GM23338 (cell line): ENCODE measurements at regions not wholly inside any gene's neighbourhood (a gene's known extent, or its start where the extent isn't known, plus 50 kb on each side); places are given as distances from the start of the nearest gene placed in this dataset.

Experiments used
- ATAC-seq: fragments of 200-7000 bp; cut with Tn5 transposase; 3 replicates; pipeline ENCODE4 v1.9.1; 2020
- DNase-seq: peaks from one replicate; pipeline ENCODE4 v3.0.0-alpha.2; 2015; ENCODE audit warnings: low spot score
- H2AFZ ChIP-seq: fragments of 200-600 bp; sonication (generic); 2 replicates; pipeline ENCODE4 v1.8.0; 2016; ENCODE audit warnings: antibody characterized with exemption, mild to moderate bottlenecking, moderate library complexity
- H3F3A ChIP-seq: fragments of 200-600 bp; sonication (generic); replicated peaks from 2 replicates; pipeline ENCODE4 v1.8.0; 2017; ENCODE audit warnings: antibody characterized with exemption, mixed run types, low read depth
- H3K27ac ChIP-seq: fragments of 200-600 bp; sonication (generic); 2 replicates; pipeline ENCODE4 v1.6.1; 2016; ENCODE audit warnings: low read depth
- H3K27me3 ChIP-seq: fragments of 200-600 bp; sonication (generic); 2 replicates; pipeline ENCODE4 v1.8.0; 2016; ENCODE audit warnings: mild to moderate bottlenecking, mixed run types, moderate library complexity; ENCODE audit not compliant: insufficient read depth
- H3K36me3 ChIP-seq: fragments of 200-600 bp; sonication (generic); 2 replicates; pipeline ENCODE4 v1.8.0; 2016; ENCODE audit warnings: mild to moderate bottlenecking; ENCODE audit not compliant: insufficient read depth
- H3K4me1 ChIP-seq: fragments of 200-600 bp; sonication (generic); 2 replicates; pipeline ENCODE4 v1.8.0; 2016; ENCODE audit warnings: mild to moderate bottlenecking, moderate library complexity; ENCODE audit not compliant: insufficient read depth
- H3K4me2 ChIP-seq: fragments of 200-600 bp; sonication (generic); 2 replicates; pipeline ENCODE4 v1.7.1; 2017; ENCODE audit warnings: mixed run types
- H3K4me3 ChIP-seq: fragments of 200-600 bp; sonication (generic); 2 replicates; pipeline ENCODE4 v1.6.1; 2016; ENCODE audit warnings: mixed run types
- H3K79me2 ChIP-seq: fragments of 200-600 bp; sonication (generic); replicated peaks from 2 replicates; pipeline ENCODE4 v1.8.0; 2017; ENCODE audit warnings: mild to moderate bottlenecking; ENCODE audit not compliant: insufficient read depth
- H3K9me2 ChIP-seq: fragments of 200-600 bp; sonication (generic); 2 replicates; pipeline ENCODE4 v1.8.0; 2017; ENCODE audit not compliant: insufficient read depth
- H4K20me1 ChIP-seq: fragments of 200-600 bp; sonication (generic); replicated peaks from 2 replicates; pipeline ENCODE4 v1.8.0; 2017; ENCODE audit warnings: mild to moderate bottlenecking; ENCODE audit not compliant: insufficient read depth
- H3K27ac Mint-ChIP-seq: 2 replicates; pipeline ENCODE4 v1.8.0; 2020; ENCODE audit warnings: inconsistent platforms, mild to moderate bottlenecking, moderate library complexity, mixed read lengths
- H3K27me3 Mint-ChIP-seq: 3 replicates; pipeline ENCODE4 v1.8.0; 2022; ENCODE audit warnings: low read depth, mild to moderate bottlenecking, moderate library complexity, mixed read lengths, inconsistent platforms; ENCODE audit not compliant: insufficient read depth, poor library complexity
- H3K36me3 Mint-ChIP-seq: 3 replicates; pipeline ENCODE4 v1.8.0; 2021; ENCODE audit warnings: low read depth, mild to moderate bottlenecking, inconsistent platforms, moderate library complexity, mixed read lengths
- H3K4me1 Mint-ChIP-seq: 3 replicates; pipeline ENCODE4 v1.8.0; 2020; ENCODE audit warnings: mild to moderate bottlenecking, inconsistent platforms, mixed read lengths
- H3K4me3 Mint-ChIP-seq: 3 replicates; pipeline ENCODE4 v1.8.0; 2021; ENCODE audit warnings: moderate library complexity, mild to moderate bottlenecking, inconsistent platforms, mixed read lengths
- H3K9me3 Mint-ChIP-seq: 3 replicates; pipeline ENCODE4 v1.8.0; 2020; ENCODE audit warnings: moderate library complexity, mild to moderate bottlenecking, inconsistent platforms, mixed read lengths
- CREB1 ChIP-seq: fragments of 250-450 bp; sonication (Bioruptor Pico); IDR thresholded peaks from 2 replicates; pipeline ENCODE4 v1.5.0; 2020; ENCODE audit warnings: low read depth, mild to moderate bottlenecking, moderate library complexity
- ETS1 ChIP-seq: IDR thresholded peaks from 2 replicates; pipeline ENCODE4 v1.6.1; 2016; ENCODE audit warnings: antibody characterized with exemption
- JUNB ChIP-seq: IDR thresholded peaks from one replicate; pipeline ENCODE4 v1.6.1; 2016; ENCODE audit warnings: antibody characterized with exemption; ENCODE audit not compliant: unreplicated experiment
- ZNF462 ChIP-seq: fragments of 250-450 bp; sonication (Bioruptor Pico); IDR thresholded peaks from 2 replicates; pipeline ENCODE4 v1.5.0; 2020; ENCODE audit warnings: mild to moderate bottlenecking, moderate library complexity

- no peak for TF ChIP-seq ZNF462 (CRISPR knock-in tag)
Observed at GRCh38 chr17:68782789-68783188, 172.4 kb downstream of the ABCA8 start (continued).

GRCh38 chr17:68780596-68780995 is 174.6 kb downstream of the ABCA8 start:
- H3K36me3 Mint-ChIP-seq: no peaks in the 10 kb centered on the region
- H3K36me3 ChIP-seq: no peaks in the 10 kb centered on the region
- H3F3A ChIP-seq: no peaks in the 10 kb centered on the region
- H4K20me1 ChIP-seq: no peaks in the 10 kb centered on the region
- no peak overlapping the region for H3K27ac ChIP-seq
- H3K27me3 Mint-ChIP-seq: no peaks in the 10 kb centered on the region
- H3K4me3 ChIP-seq: no peak overlapping the region
- no peak for DNase-seq
- H2AFZ ChIP-seq: no peak overlapping the region
- no peaks in the 10 kb centered on the region for H3K4me1 ChIP-seq
- H3K4me2 ChIP-seq: no peak overlapping the region
- ATAC-seq: no peak
- H3K27me3 ChIP-seq: no peaks in the 10 kb centered on the region
- no peak overlapping the region for H3K4me3 Mint-ChIP-seq
- TF ChIP-seq ETS1 (no peak), CREB1 (no peak), JUNB (no peak)
- no peak overlapping the region for H3K27ac Mint-ChIP-seq
- H3K9me3 Mint-ChIP-seq: peaks cover under 1% of the 10 kb centered on the region; the same call in 2 of the 3 replicates
- H3K9me2 ChIP-seq: no peaks in the 10 kb centered on the region; the same call in 1 of the 2 replicates
- H3K79me2 ChIP-seq: no peaks in the 10 kb centered on the region
- peaks cover 2% of the 10 kb centered on the region; the same call in 1 of the 3 replicates for H3K4me1 Mint-ChIP-seq
